Left colon (tissue), 2 donors: ENCODE measurements at regions not wholly inside any gene's neighbourhood (a gene's known extent, or its start where the extent isn't known, plus 50 kb on each side); places are given as distances from the start of the nearest gene placed in this dataset.
"Not testable (repeated sequence)": the region's sequence is repeated elsewhere in the genome, so short reads cannot be mapped to it uniquely, and the experiment has no call there.

Experiments used
- ATAC-seq: fragments of 200-7000 bp; cut with Tn5 transposase; one replicate; pipeline ENCODE4 v1.9.1; 2020; ENCODE audit warnings: mild to moderate bottlenecking, moderate library complexity
- DNase-seq, 2 donors: peaks; one replicate each; pipeline ENCODE4 v3.0.0-alpha.2; 2020
- intact Hi-C, 2 donors: fragments of 100-400 bp; cut with DNase I in 1 of 2; cut with micrococcal nuclease in 1 of 2; formaldehyde crosslinking; loops; one replicate each; pipeline versions ENCODE4 v1.11.2 to v1.14.0; 2022; cut with DNase I, micrococcal nuclease
- donor health status: DM: no; HTN: no; CAD: no.
- donor health status: DM: yes; HTN: yes; CAD: no.

DNA sequence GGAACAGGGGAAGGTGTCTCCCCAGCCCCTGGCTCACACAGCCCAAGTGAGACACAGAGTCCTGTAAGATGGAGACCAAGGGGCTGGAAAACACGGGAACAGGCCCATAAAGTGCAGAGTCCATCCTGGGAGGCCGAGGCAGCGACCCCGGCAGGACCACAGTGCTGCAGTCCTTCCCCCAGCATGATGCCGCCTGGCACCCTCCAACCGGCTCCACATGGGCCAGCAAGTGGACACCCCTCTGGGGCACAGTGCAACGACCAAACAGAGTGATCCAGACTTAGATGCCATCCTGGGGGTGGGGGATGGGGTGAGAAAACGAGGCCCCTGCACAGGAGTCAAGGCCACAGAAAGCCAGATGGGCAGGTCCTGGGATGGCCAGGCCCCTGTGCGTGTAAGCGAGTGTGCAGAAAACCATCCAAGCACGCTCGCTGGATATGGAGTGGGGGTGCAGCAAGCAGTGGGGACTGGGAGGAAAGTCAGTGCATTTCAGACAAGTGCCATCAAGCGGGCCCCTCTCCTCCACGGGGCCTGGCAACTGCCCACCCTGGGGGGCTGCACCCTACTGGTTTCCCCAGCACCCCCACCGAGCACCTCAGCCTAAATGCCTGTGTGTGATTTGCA is 104.7 kb downstream of the NPIPB11 start:
- intact Hi-C loops, DNase-seq, ATAC-seq: not testable (repeated sequence)

DNA sequence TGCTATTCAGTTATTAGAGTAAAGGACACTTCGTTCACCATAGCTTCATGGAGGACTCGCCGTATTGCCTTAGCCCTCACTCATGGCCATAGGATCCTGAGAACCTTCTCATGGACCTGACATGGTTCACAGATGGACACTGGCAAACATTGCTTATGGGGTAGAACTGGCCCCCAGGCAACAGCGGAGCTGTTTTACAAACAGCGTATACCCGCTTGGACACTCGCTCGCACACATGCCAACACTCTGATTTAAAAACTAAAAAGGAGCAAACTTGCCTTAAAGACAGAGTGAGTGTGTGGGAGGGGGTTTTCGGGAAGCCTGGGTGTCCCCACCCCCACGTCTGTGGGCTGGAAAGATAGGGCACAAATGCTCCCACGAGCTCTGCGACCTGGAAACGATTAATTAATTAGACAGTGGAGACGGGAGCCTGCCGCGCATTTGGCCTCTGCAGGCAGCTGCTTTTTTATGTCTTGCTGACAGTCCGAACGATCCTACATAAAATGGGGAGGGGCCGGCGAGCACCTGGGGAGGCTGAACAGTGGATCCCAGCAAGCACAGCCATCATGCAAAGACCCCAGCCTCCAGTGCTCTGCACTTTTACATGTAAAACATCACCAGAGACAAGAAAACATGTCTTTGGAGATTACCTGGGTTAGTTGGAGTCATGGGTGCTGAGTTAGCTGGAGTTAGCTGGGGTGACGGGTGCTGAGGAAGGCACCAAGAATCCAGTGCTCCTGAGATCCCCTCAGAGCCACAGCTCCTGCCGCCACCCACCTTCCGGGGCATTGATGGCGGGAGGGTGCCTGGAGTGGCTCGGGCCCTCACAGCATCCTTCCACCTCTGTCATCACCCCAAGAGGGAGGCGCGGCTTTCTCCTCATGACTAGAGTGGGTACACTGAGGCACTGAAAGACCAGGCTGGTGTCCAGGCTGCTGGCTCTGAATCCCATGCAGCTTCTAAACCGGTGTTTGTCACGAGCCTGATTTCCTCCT is 105.7 kb downstream of the NPIPB11 start:
- DNase-seq, intact Hi-C loops, ATAC-seq: not testable (repeated sequence)

DNA sequence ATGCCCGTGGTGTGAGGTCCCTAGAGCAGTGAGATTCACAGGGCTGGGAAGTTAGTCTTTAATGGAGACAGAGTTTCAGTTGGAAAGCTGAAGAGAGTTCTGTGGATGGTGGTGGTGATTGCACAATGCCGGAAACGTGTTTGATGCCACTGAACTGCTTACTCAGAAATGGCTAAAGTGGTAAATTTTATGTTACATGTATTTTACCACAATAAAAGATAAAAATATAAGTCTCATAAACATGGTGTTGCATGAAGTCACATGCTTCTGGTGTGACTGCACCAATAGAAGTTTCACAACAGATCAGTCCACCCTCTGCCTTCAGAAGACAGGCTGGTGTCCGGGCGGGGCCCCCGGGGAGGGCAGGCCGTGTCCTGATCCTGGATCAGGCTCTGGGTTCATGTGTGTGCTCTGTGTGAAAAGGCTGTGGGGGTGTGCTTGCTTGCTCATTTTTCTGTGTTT is 106.5 kb downstream of the NPIPB11 start:
- intact Hi-C loops, DNase-seq: not testable (repeated sequence)
- peak; percentile 91 for ATAC-seq

DNA sequence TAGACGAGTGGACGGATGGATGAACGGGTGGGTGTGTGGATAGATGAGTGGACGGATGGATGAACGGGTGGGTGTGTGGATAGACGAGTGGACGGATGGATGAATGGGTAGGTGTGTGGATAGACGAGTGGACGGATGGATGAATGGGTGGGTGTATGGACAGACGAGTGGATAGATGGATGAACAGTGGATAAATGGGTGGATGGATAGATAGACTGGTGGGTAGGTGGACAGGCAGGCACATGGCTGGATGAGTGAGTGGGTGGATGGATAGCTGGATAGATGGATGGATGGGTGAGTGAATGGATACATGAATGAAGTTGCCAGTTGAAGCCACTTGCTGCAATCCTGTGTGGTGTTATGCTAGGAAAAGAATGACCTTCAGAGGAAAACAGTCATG is 107.5 kb downstream of the NPIPB11 start:
- DNase-seq, intact Hi-C loops, ATAC-seq: not testable (repeated sequence)

DNA sequence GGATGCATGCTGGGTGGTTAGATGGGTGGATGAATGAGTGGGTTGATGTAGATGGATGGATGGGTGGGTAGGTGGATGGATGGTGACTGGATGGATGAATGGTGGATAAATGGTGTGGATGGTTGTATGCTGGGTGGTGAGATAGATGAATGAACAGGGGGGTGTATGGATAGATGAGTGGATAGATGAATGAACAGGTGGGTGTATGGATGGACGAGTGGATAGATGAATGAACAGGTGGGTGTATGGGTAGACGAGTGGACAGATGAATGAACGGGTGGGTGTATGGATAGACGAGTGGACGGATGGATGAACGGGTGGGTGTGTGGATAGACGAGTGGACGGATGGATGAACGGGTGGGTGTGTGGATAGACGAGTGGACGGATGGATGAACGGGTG is 108.2 kb downstream of the NPIPB11 start:
- DNase-seq, ATAC-seq, intact Hi-C loops: not testable (repeated sequence)

DNA sequence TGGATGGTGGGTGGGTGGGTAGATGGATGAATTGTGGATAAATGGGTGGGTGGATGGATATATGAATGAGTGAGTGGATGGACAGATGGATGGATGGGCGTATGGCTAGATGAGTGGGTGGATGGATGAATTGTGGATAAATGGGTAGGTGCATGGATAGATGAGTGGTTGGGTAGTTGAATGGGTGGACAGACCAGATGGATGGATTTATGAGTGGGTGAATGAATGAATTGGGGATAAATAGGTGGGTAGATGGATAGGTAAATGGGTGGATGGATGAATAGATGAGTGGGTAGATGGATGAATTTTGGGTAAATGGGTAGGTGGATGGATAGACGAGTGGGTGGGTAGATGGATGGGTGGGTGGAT is 108.7 kb downstream of the NPIPB11 start:
- intact Hi-C loops, ATAC-seq, DNase-seq: not testable (repeated sequence)

DNA sequence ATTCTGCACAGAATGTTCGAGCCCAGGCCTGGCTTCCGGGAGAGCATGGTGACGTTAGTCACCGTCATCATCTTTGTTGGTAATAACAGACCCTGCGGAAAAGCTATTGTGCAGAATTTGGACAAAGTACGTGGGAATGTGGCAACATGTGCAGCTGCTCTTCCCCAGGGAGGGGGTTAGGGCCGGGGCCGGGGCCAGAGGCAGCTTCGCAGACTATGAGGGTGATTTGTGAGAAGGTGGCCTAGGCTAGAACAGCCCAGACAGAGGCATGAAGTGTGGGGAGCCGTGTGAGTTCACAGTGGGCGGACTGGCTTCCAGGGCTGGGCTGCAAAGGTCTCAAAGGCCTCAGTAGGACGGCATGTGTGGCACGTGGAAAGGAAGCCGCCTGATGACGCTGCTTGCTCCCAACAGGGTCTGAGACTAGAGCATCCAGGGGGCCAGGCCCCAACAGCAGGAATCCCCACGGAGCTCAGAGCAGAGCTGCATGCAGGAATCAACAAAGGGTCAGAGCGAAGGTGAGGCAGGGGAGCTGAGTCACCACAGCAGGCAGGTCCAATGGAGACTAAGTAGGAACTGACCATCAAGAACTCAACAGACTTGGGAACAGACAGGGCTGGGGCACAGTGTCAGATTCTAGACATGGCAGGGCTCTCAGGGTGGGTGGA is 109.2 kb downstream of the NPIPB11 start:
- DNase-seq, intact Hi-C loops, ATAC-seq: not testable (repeated sequence)

DNA sequence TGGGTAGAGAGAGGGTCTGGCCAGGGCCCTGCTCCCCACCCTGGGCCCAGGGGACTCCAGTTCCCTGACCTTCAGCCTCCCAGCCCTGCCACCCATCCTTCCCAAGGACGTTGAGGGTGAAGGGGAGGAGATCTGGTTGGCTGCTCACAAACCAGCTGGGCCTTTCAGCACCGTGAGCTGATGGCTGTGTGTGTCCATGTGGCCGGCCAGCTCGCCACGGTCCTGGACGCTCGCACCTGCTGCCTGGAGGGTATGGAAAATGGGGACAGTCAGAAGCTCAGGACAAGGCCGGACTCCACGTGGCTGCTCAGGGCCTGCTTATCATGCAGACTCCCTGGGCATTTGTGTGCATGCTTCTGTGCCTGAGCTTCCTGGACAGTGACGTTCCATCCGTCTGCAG is 110.3 kb downstream of the NPIPB11 start:
- intact Hi-C loops, DNase-seq, ATAC-seq: not testable (repeated sequence)

DNA sequence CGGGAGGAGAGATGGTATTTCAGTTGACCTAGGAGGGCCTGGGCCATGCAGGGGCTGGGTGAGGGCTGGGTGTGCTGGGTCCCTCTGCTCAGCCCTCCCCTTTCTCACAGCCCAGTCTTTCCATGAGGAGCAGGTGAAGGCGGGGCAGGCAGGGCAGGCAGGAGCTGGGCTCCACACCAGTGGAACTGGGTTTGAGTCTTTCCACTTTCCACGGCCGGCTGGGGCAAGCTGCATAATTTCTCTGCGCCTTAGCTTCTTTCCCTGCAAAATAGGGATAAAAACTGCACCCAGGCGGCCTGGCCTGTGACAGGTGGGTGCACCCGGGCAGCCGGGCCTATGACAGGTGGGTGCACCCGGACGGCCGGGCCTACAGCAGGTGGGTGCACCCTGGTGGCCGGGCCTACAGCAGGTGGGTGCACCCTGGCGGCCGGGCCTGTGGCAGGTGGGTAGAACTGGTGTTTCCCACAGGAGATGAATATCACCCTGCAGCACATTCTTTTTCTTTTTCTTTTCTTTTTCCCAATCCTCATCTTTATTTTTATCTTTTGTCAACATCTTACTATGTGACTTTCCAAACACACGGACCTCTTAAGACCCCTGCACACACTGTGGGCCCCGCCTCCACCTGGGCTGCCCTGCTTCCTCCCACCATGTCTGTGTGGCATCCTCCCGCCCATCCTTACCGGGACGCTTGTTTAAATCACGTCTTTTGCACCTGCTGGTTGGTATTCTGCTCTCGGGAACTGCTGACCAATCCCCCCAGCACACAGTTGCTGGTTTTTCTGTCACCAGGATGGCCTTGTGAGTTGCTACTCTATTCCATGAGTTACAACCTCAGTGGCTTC is 111.3 kb downstream of the NPIPB11 start:
- DNase-seq, intact Hi-C loops, ATAC-seq: not testable (repeated sequence)

DNA sequence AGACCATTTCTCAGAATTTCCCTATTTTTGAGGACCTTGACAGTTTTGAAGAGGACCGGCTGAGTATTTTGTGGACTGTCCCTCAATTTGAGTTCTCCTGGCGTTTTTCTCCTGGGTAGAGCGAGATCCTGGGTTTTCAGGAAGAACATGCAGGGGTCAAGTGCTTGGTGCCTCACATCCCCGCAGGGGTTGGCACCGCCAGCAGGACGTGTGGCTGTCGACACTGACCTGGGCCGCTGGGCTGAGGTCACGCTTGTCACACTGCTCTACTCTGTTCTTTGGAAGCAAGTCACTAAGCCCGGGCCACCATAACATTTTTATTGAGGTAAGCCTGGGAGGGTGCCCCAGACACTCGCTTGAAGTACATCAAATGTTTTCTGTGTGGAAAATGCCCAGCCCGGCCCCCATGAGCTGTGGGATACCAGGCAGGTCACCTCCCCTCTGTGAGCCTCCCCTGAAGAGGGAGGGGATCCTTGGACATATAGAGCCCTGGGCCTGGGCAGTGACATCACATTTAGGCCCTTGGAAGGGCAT is 112.0 kb downstream of the NPIPB11 start:
- intact Hi-C loops, DNase-seq, ATAC-seq: not testable (repeated sequence)

DNA sequence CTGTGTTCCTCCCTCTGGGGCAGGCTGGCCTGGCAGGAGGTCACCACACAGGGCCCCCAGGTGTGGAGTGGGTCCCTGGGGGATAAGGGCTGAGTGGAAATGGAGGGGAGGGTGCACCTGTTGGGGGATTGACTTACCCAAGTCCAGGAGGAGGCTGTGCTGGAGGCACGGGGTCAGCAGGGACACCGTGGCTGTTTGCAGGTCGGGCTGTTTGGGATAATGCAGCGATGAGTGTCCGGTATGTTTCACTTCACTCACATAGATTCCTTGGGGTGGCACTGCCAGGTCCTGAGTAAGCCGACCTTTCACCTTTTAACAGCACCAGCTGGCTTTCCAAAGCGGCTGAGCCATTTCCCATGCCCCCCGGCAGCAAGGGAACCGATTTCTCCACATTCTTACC is 113.0 kb downstream of the NPIPB11 start:
- DNase-seq, intact Hi-C loops, ATAC-seq: not testable (repeated sequence)

DNA sequence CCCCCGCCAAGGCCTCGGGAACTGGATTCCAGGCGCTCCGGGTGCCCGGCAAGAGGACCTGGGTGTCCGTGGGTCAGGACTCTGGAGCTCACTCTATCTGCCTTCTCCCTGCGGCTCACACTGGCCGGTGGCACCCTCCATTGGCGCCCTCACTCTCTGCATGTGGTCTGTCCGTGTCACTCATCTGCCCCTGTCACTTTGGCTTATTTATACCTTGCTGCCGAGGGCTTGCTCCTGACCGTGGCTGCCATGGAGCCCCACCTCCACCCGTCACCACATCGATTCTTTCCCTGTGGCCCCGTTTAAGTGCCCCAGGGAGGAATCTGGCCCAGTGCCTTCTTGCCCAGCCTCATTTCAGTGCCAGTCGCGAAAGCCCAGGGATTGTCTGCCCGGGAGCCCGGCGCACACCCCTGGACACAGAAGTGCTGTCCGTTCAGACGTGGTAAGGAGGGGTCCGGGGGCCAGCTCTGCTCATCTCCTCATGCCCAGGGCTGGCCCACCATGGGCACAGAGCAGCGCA is 113.5 kb downstream of the NPIPB11 start:
- intact Hi-C loops, DNase-seq, ATAC-seq: not testable (repeated sequence)

DNA sequence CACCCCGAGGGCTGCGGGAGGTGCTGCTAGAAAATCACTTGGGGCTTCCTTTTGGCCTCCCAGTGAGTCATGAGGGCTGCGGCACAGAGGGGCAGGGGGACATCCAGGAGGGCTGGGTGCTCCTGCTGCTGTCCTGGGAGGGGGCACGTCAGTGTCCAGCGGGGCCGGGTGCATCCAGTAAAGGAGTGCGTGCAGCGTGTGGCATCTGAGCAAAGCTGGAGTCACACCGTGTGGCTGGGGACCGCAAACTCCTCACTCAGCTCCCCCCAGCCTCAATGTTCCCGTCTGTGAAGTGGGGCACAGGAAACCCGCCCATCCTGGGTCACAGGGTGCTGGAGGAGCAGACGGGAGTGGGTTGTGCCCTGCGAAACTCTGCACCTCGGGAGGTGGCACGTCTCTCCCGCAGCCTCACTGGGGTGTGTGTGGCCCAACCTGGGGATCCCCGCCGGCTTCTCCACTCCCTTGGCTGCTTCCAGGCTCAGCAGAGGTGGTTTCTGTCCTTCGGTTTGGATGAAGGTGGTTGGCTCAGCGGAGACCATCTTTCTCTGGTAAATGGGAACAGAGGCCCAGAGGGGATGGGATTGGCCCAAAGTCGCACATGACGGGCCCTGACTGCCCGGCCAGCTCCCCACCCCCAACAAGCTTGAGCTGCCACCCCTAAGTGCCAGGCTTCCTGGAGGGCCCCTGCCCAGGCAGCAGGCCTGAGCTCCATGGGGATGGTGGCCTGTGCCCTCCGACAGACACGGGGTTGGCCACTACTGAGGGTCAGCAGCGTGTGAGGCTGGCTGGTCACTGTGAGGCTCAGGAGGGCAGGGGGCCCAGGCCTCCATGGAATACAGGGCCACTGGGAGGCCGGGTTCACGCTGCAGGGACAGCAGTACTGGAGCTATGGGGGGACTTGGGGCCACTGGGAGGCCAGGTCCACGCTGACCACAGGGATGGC is 114.9 kb downstream of the NPIPB11 start:
- intact Hi-C loops, ATAC-seq: not testable (repeated sequence)
- peak; percentile 36 to 46 for DNase-seq

DNA sequence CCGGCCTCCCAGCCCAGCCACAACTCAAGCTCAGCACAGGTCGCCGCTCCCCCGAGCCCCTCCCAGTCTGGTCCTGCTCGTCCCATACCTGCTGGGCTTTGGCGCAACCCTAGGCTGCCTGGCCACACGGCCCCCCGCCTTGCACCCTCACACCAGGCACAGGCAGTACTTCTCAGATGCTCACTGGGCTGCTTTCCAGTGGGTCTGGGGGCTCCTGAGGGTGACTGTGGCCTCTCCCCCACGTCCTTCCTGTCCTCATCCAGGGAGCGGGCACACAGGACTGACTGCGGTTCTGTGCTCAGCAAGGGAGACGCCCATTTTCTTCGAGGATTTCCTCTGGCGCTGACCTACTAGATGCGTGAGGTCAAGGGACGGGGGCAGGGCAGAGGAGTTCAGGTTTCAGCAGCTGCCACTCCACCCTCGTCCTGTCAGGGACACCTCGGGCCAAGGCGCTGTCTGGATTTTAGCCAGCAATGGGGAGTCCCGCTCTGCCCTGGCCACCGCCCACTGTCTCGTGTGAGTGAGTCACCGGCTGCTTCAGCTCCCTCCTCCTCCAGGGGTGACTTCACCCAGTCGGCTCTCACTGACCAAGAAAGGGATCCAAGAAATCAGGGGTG is 115.8 kb downstream of the NPIPB11 start:
- peak; percentile 95 to 99 for DNase-seq
- peak; percentile 85 for ATAC-seq
- intact Hi-C loops: no loop called here

DNA sequence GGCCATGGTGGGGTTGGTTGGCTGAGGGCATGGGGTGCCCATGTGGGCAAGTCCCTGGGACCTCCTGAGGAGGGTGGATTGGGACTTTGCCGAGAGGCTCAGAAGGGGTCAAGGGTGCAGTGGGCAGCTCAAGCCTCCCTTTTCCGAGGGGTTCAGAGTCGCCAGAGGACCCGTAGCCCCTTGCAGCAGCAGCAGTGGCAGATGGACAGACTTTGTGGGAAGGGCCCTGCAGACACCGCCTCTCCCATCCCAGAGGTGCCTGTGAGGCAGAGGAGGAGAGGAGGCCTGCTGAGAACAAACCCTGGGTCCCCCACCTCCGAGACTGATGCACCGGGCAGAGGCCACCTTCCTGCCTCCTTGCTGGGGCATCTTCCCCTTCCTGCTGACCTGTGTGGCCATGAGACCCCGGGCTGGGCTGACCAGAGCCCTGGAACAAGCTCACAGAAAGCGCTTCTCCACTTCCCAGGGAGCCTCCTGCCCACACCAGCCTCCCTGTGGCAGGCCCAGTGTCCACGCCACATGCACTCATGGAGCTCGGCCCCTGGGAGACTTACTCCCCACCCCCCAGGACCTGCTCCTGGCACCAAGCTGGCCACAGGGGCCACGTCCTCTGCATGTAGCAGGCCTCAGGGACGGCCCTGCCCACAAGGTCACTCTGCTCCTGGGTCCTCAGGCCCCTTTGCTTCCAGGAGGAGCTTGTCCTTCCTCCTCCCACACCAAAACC is 116.8 kb downstream of the NPIPB11 start:
- ATAC-seq, intact Hi-C loops: not testable (repeated sequence)
- DNase-seq: peak in 1 of 2 donors; percentile 23
